Stimulated activated CD8-positive, alpha-beta memory T cell treated with anti-CD3 and anti-CD28 coated beads, Interleukin-12 subunit alpha, Interleukin-12 subunit beta, amount 100 ng/mL, for 24 hours (primary cell): ENCODE measurements at regions not wholly inside any gene's neighbourhood (a gene's known extent, or its start where the extent isn't known, plus 50 kb on each side); places are given as distances from the start of the nearest gene placed in this dataset.

Source experiments
- DNase-seq: peaks from one replicate; pipeline ENCODE4 v3.0.0-alpha.2; 2020; ENCODE audit errors: extremely low read depth

GRCh38 chr6:12582421-12583110 lies 134.0 kb upstream of the PHACTR1 start:
- DNase-seq = no peak

GRCh38 chr6:12584631-12585405 lies 131.7 kb upstream of the PHACTR1 start:
- DNase-seq = no peak

DNA sequence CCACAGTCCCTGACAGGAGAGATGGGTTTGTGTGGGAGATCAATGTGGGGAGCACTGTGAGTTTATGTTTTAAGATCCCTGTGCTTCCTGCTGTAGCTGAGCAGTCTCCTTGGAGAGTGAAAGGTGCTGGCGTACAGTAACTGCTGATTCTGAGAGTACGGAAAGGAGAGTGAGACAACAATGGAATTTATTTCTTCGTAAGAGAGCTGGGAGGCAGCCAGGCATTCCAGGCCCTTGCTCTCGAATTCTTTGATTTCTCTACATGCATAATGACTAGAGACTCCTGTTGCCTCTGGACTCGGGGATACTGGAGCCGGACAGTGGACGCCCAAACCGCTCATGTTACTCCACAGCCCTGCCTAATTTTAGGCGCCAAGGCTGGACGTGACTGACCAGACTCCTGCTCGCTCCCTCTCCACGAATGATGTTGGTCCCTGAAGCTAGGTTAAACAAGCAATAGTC lies 131.0 kb upstream of the PHACTR1 start:
- no peak for DNase-seq

- DNase-seq = no peak
Observed at GRCh38 chr6:12586721-12587480, 129.7 kb upstream of the PHACTR1 start.

DNA sequence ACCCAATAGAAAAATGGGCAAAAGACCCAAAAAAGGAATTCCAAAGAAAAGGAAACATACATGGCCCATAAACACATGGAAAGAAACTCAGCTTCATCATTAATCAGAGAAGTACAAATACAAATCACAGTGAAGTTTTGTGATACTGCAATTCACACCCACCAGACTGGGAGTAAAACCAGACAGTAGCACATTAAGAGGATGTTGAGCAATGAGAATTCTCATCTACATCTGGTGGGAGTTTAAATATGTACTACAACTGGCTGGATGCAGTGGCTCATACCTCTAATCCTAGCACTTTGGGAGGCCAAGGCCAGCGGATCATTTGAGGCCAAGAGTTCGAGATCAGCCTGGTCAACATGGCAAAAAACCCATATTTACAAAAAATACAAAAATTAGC lies 125.7 kb upstream of the PHACTR1 start:
- DNase-seq = no peak

- DNase-seq = no peak
Observed at GRCh38 chr6:12592634-12593033, 123.9 kb upstream of the PHACTR1 start.

DNA sequence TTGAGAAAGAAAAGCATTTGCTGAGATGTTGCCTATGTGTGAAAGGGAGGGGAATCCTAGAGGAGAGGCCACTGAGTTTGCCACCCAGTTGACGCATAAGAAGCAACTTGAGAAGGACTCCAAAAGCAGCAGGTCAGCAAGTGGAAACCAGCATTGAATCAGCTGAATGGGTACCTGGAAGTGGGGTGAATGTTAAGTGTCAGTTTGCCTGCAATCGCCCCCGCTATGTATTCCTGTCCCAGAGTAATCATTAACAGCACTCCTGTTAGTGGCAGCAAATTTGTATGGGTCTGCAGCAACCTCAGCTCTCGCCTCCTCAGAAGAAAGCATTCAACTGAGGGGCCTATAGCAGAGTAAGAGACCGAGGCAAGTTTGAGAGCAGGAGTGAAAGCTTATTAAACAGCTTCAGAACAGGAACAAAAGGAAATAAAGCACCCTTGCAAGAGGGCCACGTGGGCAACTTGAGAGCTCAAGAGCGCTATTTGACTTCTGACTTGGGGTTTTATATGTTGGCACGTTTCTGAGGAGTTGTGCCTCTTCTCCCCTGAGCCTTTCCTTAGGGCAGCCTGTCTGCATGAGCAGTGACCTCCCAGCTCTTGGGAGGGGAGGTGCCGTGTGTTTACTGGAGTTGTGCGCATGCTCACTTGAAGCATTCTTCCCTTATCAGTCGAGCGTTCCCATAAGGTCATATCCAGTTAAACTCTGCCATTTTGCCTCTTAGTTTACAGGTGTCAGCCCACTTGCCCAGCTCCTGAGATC lies 122.6 kb upstream of the PHACTR1 start:
- DNase-seq = no peak

- no peak for DNase-seq
Observed at GRCh38 chr6:12594530-12594893, 122.1 kb upstream of the PHACTR1 start.

DNA sequence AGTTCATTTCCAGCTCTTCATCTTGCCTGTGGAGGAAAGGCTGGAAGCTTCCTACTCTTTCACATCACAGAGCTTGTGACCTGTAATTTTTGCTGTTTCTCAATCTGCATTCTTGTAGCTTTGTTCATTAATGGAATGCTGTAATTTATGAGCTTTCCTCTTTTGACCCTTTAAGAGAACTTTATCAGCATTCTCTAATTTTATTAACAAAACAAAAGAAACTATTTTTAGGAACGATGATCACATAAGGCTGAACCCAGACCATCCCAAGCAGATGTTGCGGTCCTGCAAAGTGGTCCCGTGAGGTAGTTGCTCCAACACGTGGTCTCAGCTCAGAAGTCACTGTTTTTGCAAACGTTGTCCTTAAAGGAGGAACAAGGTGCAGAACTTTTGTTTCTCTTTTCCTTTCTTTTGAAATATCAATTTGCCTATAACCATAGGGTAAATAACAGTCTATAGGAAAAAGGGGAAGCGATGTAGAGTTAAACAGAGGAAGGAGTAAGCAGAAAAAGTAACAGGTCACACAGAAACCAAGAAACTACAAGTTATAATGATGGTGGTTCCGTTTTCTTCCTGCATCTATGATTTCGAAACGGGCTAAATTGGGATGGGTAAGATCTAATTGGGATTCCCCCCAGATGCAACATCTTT lies 121.3 kb upstream of the PHACTR1 start:
- no peak for DNase-seq

GRCh38 chr6:12596731-12597130 lies 119.8 kb upstream of the PHACTR1 start:
- no peak for DNase-seq

GRCh38 chr6:12598919-12599318 lies 117.6 kb upstream of the PHACTR1 start:
- DNase-seq = no peak

DNA sequence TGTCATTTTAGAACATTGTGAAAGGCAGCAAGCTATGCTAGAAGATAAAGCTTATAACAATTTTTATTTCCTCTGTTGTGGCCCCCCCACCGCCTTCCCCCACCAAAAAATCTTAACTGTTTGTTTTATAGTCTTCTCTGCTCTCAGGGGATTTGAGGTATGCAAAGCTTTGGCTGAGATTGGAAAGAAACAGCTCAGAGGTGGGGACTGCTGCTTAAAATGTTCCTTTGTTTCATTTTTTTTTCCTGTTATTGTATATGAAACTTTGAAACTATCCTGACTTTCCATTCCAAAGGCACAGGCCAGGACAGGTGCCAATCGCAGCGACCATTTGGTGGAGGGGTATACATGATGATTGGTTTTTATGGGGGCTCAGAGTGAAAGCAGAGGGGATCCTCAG lies 114.7 kb upstream of the PHACTR1 start:
- DNase-seq = no peak

- no peak for DNase-seq
Observed at GRCh38 chr6:12602342-12602741, 114.2 kb upstream of the PHACTR1 start.

- no peak for DNase-seq
Observed at GRCh38 chr6:12602951-12603672, 113.5 kb upstream of the PHACTR1 start.

GRCh38 chr6:12603673-12604049 lies 112.9 kb upstream of the PHACTR1 start:
- DNase-seq = no peak

- DNase-seq = peak; percentile 2
Observed at GRCh38 chr6:12605888-12606345, 110.7 kb upstream of the PHACTR1 start.

DNA sequence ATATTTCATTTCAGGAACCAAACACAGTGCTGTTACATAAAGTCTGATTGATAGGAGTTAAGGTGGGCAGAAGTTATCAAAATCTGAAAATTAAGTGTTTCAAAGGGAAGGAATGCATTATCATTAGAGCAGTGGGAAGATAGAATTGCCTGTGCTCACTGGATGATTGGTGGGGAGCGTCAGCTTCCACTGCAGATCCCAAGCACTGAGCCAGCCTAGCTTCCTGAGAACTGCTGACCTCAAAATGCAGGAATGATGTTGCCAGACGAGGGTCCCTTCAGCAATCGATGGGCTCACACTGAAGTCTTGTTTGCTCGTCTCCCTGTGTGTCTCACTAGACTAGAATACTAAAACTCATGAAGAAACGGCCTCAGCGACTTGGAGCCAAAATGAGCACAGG lies 110.0 kb upstream of the PHACTR1 start:
- DNase-seq = no peak

DNA sequence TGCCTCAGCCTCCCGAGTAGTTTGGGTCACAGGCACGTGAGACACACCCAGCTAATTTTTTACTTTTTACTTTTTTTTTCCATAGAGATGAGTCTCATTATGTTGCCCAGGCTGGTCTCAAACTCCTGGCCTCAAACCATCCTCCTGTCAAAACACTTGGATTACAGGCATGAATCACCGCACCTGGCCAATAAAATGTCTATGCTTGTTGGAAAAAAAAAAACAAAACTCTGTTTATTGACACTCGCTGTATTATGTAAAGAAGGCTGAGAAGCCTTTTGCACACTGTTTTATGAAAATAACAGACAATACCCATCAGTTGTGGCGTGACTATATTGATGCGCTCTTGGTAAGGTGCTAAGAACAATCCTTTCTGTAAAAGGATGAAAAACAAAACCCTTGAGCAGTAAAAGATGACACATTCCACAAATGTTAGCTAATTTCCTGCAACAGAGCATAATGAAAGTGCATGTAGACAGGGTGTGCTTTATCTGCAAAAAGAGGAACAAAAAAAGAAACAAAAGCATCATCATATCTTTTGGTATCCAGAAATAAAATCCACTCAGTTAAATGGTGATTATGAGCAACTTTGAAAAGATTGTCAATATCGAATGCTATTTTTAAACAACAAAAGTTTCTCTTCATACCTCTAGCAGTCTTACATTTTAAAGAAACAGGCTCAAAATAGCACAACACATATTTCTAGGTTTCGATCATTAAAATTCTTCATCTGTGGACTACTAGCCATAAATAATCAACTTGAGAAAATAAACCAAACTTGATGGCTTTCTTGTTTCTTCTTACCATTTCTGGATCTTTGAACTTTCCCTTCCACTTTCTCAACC lies 108.3 kb upstream of the PHACTR1 start:
- DNase-seq = no peak

DNA sequence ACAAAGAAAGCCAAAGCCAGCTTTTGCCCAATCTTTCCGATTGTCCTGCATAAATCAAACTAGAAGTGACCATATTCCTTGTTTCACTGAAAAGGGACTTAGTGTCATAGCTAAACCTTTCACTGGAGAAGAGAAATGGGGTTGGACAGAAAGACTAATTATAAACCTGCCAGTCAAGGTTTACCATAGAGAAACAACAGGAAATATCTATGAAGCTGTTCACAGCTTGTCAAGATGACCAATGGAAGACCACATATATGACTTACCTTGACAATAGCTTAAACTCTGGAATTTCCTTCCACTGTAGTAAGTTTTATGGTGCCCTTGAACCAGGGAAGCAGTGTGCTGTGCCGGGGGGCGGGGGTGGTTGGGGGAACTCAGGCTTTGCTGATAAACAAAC lies 107.7 kb upstream of the PHACTR1 start:
- no peak for DNase-seq

- DNase-seq = no peak
Observed at GRCh38 chr6:12609751-12610150, 106.8 kb upstream of the PHACTR1 start.
